MM.1S (cell line): ENCODE measurements at regions not wholly inside any gene's neighbourhood (a gene's known extent, or its start where the extent isn't known, plus 50 kb on each side); places are given as distances from the start of the nearest gene placed in this dataset.

ENCODE experiments used
- DNase-seq: peaks from one replicate; pipeline ENCODE4 v3.0.0-alpha.2; 2015
- H2AFZ ChIP-seq: fragments of 300-600 bp; sonication (generic); 2 replicates; pipeline ENCODE4 v1.6.0; 2016; ENCODE audit warnings: antibody characterized with exemption, low read length
- H3F3A ChIP-seq: fragments of 300-600 bp; sonication (generic); 2 replicates; pipeline ENCODE4 v1.6.1; 2016; ENCODE audit warnings: mild to moderate bottlenecking, antibody characterized with exemption, low read length, moderate library complexity, mixed read lengths; ENCODE audit not compliant: insufficient read depth
- H3K27ac ChIP-seq: fragments of 300-600 bp; sonication (generic); 2 replicates; pipeline ENCODE4 v1.5.1; 2016; ENCODE audit warnings: mild to moderate bottlenecking, low read length
- H3K27me3 ChIP-seq: fragments of 300-600 bp; sonication (generic); replicated peaks from 2 replicates; pipeline ENCODE4 v1.6.0; 2016; ENCODE audit warnings: low read length; ENCODE audit not compliant: insufficient read depth
- H3K36me3 ChIP-seq: fragments of 300-600 bp; sonication (generic); replicated peaks from 2 replicates; pipeline ENCODE4 v1.6.1; 2016; ENCODE audit warnings: mild to moderate bottlenecking, low read length, mixed read lengths; ENCODE audit not compliant: insufficient read depth
- H3K4me1 ChIP-seq: fragments of 300-600 bp; sonication (generic); 2 replicates; pipeline ENCODE4 v1.6.1; 2016; ENCODE audit warnings: low read length, mixed read lengths
- H3K4me2 ChIP-seq: fragments of 300-600 bp; sonication (generic); 2 replicates; pipeline ENCODE4 v1.6.0; 2016; ENCODE audit warnings: low read depth, low read length
- H3K4me3 ChIP-seq: fragments of 300-600 bp; sonication (generic); 2 replicates; pipeline ENCODE4 v1.5.1; 2016; ENCODE audit warnings: low read length, mixed read lengths
- H3K79me2 ChIP-seq: fragments of 300-600 bp; sonication (generic); 2 replicates; pipeline ENCODE4 v1.6.1; 2016; ENCODE audit warnings: mixed run types, low read length, mixed read lengths
- H3K9ac ChIP-seq: fragments of 300-600 bp; sonication (generic); 2 replicates; pipeline ENCODE4 v1.6.1; 2016; ENCODE audit warnings: low read length, mixed read lengths
- H3K9me2 ChIP-seq: fragments of 300-600 bp; sonication (generic); replicated peaks from 2 replicates; pipeline ENCODE4 v1.6.1; 2016; ENCODE audit warnings: mild to moderate bottlenecking, low read length, mixed read lengths; ENCODE audit not compliant: insufficient read depth
- H3K9me3 ChIP-seq: fragments of 300-600 bp; sonication (generic); replicated peaks from 2 replicates; pipeline ENCODE4 v1.6.1; 2016; ENCODE audit warnings: mild to moderate bottlenecking, low read length, mixed read lengths; ENCODE audit not compliant: insufficient read depth
- H4K20me1 ChIP-seq: fragments of 300-600 bp; sonication (generic); 2 replicates; pipeline ENCODE4 v1.6.1; 2016; ENCODE audit warnings: mild to moderate bottlenecking, low read length, moderate library complexity, mixed read lengths; ENCODE audit not compliant: insufficient read depth
- EZH2 ChIP-seq: fragments of 300-600 bp; sonication (generic); optimal IDR thresholded peaks from 2 replicates; pipeline ENCODE3; 2017; ENCODE audit warnings: low read depth, mild to moderate bottlenecking, antibody characterized with exemption, low read length, mixed read lengths
- EZH2phosphoT487 ChIP-seq: fragments of 300-600 bp; sonication (generic); IDR thresholded peaks from 2 replicates; pipeline ENCODE4 v1.6.1; 2018; ENCODE audit warnings: antibody characterized with exemption, low read length
- TF ChIP-seq, protein P1 (sequence below): fragments of 300-600 bp; sonication (generic); IDR thresholded peaks from 2 replicates; pipeline ENCODE4 v1.5.1; 2016; ENCODE audit warnings: antibody characterized with exemption, low read length, mixed read lengths

GRCh38 chr10:30556189-30556588 is 73.4 kb downstream of the LYZL2 start:
- H2AFZ ChIP-seq: no peak overlapping the region
- no peaks in the 10 kb centered on the region for H4K20me1 ChIP-seq
- no peaks in the 10 kb centered on the region for H3F3A ChIP-seq
- no peak overlapping the region for H3K4me3 ChIP-seq
- H3K79me2 ChIP-seq: no peaks in the 10 kb centered on the region
- no peaks in the 10 kb centered on the region for H3K4me1 ChIP-seq
- no peak overlapping the region for H3K4me2 ChIP-seq
- no peaks in the 10 kb centered on the region for H3K27me3 ChIP-seq
- DNase-seq: no peak
- no peak overlapping the region for H3K9ac ChIP-seq
- TF ChIP-seq EZH2phosphoT487 (no peak), EZH2 (no peak)
- TF ChIP-seq, protein P1, sequence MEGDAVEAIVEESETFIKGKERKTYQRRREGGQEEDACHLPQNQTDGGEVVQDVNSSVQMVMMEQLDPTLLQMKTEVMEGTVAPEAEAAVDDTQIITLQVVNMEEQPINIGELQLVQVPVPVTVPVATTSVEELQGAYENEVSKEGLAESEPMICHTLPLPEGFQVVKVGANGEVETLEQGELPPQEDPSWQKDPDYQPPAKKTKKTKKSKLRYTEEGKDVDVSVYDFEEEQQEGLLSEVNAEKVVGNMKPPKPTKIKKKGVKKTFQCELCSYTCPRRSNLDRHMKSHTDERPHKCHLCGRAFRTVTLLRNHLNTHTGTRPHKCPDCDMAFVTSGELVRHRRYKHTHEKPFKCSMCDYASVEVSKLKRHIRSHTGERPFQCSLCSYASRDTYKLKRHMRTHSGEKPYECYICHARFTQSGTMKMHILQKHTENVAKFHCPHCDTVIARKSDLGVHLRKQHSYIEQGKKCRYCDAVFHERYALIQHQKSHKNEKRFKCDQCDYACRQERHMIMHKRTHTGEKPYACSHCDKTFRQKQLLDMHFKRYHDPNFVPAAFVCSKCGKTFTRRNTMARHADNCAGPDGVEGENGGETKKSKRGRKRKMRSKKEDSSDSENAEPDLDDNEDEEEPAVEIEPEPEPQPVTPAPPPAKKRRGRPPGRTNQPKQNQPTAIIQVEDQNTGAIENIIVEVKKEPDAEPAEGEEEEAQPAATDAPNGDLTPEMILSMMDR: no peak
- H3K9me2 ChIP-seq: no peaks in the 10 kb centered on the region
- H3K36me3 ChIP-seq: no peaks in the 10 kb centered on the region
- H3K9me3 ChIP-seq: no peaks in the 10 kb centered on the region
- H3K27ac ChIP-seq: no peak overlapping the region

DNA sequence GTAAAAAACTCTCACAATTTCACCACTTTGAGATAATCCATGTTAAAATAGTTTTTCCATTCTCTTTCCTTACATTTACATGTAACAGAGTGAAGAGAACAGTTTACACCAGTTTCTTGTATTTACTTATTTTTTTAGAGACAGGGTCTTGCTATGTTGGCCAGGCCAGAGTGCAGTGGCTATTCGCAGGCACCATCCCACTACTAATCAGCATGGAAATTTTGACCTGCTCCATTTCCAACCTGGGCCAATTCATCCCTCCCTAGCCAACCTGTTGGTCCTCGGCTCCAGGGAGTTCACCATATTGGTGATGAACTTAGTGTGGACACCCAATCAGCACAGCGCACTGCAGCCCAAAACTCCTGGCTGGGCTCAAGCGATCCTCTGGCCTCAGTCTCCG is 74.1 kb downstream of the LYZL2 start:
- no peaks in the 10 kb centered on the region for H3K9me3 ChIP-seq
- H4K20me1 ChIP-seq: no peaks in the 10 kb centered on the region
- no peak for TF ChIP-seq EZH2
- TF ChIP-seq, protein P1: no peak
- TF ChIP-seq EZH2phosphoT487: no peak
- DNase-seq: no peak
- no peak overlapping the region for H3K27ac ChIP-seq
- H3K9ac ChIP-seq: no peak overlapping the region
- H3K27me3 ChIP-seq: no peaks in the 10 kb centered on the region
- no peaks in the 10 kb centered on the region for H3K4me1 ChIP-seq
- H3K4me3 ChIP-seq: no peak overlapping the region
- no peak overlapping the region for H2AFZ ChIP-seq
- no peaks in the 10 kb centered on the region for H3F3A ChIP-seq
- no peaks in the 10 kb centered on the region for H3K79me2 ChIP-seq
- no peaks in the 10 kb centered on the region for H3K9me2 ChIP-seq
- H3K4me2 ChIP-seq: no peak overlapping the region
- no peaks in the 10 kb centered on the region for H3K36me3 ChIP-seq

GRCh38 chr10:30554440-30554825 is 75.1 kb downstream of the LYZL2 start:
- no peak for TF ChIP-seq EZH2phosphoT487
- TF ChIP-seq, protein P1: no peak
- no peak for TF ChIP-seq EZH2
- Histone ChIP-seq H3K4me2 (no peak overlapping the region), H3K27me3 (no peaks in the 10 kb centered on the region), H3F3A (no peaks in the 10 kb centered on the region), H3K4me3 (no peak overlapping the region), H3K27ac (no peak overlapping the region), H3K9me3 (no peaks in the 10 kb centered on the region), H3K9ac (no peak overlapping the region), H2AFZ (no peak overlapping the region), H4K20me1 (no peaks in the 10 kb centered on the region), H3K79me2 (no peaks in the 10 kb centered on the region), H3K4me1 (no peaks in the 10 kb centered on the region), H3K36me3 (no peaks in the 10 kb centered on the region), H3K9me2 (no peaks in the 10 kb centered on the region)
- DNase-seq: no peak
